Mesenchymal stem cell (in vitro differentiated cells and primary cell): ENCODE measurements at regions not wholly inside any gene's neighbourhood (a gene's known extent, or its start where the extent isn't known, plus 50 kb on each side); places are given as distances from the start of the nearest gene placed in this dataset.

Experiments used
- DNase-seq: peaks from one replicate; pipeline ENCODE4 v3.0.0-alpha.2; 2013
- H2AFZ ChIP-seq: one replicate; pipeline ENCODE4 v1.6.1; 2013; ENCODE audit warnings: low read depth, mild to moderate bottlenecking, control low read depth, inconsistent platforms, low read length, moderate library complexity
- H2AK5ac ChIP-seq: 2 replicates; pipeline ENCODE4 v1.6.1; 2013; ENCODE audit warnings: low read length, moderate library complexity, mild to moderate bottlenecking, inconsistent platforms; ENCODE audit not compliant: severe bottlenecking
- H2BK120ac ChIP-seq: one replicate; pipeline ENCODE4 v1.6.1; 2013; ENCODE audit warnings: low read depth, mild to moderate bottlenecking, inconsistent platforms, low read length, moderate library complexity
- H2BK12ac ChIP-seq, 2 experiments: one replicate each; pipeline ENCODE4 v1.6.1; 2013; ENCODE audit warnings: inconsistent platforms in 2 of 2, low read length in 2 of 2, mild to moderate bottlenecking in 2 of 2, moderate library complexity in 2 of 2, control low read depth in 1 of 2
- H2BK15ac ChIP-seq: one replicate; pipeline ENCODE4 v1.6.1; 2013; ENCODE audit warnings: mild to moderate bottlenecking, low read depth, inconsistent platforms; ENCODE audit not compliant: poor library complexity, severe bottlenecking
- H2BK5ac ChIP-seq: 2 replicates; pipeline ENCODE4 v1.6.1; 2013; ENCODE audit warnings: low read depth, mild to moderate bottlenecking, low read length, control low read depth, inconsistent platforms; ENCODE audit not compliant: poor library complexity, severe bottlenecking
- H3K14ac ChIP-seq, 2 experiments: one replicate each; pipeline ENCODE4 v1.6.1; 2013; ENCODE audit warnings: inconsistent platforms in 2 of 2, low read length in 2 of 2, control low read depth in 1 of 2, mild to moderate bottlenecking in 1 of 2, moderate library complexity in 1 of 2
- H3K18ac ChIP-seq, 2 experiments: one replicate each; pipeline ENCODE4 v1.6.1; 2013; ENCODE audit warnings: inconsistent platforms in 2 of 2, low read length in 2 of 2, control low read depth in 1 of 2, low read depth in 1 of 2, mild to moderate bottlenecking in 1 of 2
- H3K23ac ChIP-seq, 2 experiments: one replicate each; pipeline ENCODE4 v1.6.1; 2013; ENCODE audit warnings: inconsistent platforms in 2 of 2, low read length in 2 of 2, mild to moderate bottlenecking in 2 of 2, moderate library complexity in 2 of 2, control low read depth in 1 of 2
- H3K27ac ChIP-seq: 2 replicates; pipeline ENCODE4 v1.5.1; 2013; ENCODE audit warnings: mild to moderate bottlenecking, moderate library complexity, low read length, control low read depth, inconsistent platforms; ENCODE audit not compliant: poor library complexity, severe bottlenecking
- H3K27me3 ChIP-seq, 2 experiments: 2 replicates each; pipeline versions ENCODE4 v1.6.1 to v1.7.0; 2013; ENCODE audit warnings: low read length in 2 of 2, mild to moderate bottlenecking in 2 of 2, moderate library complexity in 2 of 2, control low read depth in 1 of 2, inconsistent platforms in 1 of 2; ENCODE audit not compliant: control insufficient read depth in 1 of 2, insufficient read depth in 1 of 2
- H3K36me3 ChIP-seq, 2 experiments: 2 replicates each; pipeline versions ENCODE4 v1.6.1 to v1.7.0; 2013; ENCODE audit warnings: low read length in 2 of 2, control low read depth in 1 of 2, inconsistent platforms in 1 of 2, low read depth in 1 of 2, mild to moderate bottlenecking in 1 of 2; ENCODE audit not compliant: insufficient read depth in 2 of 2, control insufficient read depth in 1 of 2
- H3K4ac ChIP-seq, 2 experiments: one replicate each; pipeline ENCODE4 v1.6.1; 2013; ENCODE audit warnings: inconsistent platforms in 2 of 2, low read length in 2 of 2, mild to moderate bottlenecking in 2 of 2, moderate library complexity in 2 of 2, control low read depth in 1 of 2, low read depth in 1 of 2
- H3K4me1 ChIP-seq: 2 replicates; pipeline ENCODE4 v1.6.1; 2013; ENCODE audit warnings: low read depth, low read length, control low read depth; ENCODE audit not compliant: control insufficient read depth, insufficient read depth
- H3K4me2 ChIP-seq: 2 replicates; pipeline ENCODE4 v1.6.1; 2013; ENCODE audit warnings: low read length, mild to moderate bottlenecking, inconsistent platforms; ENCODE audit not compliant: poor library complexity, severe bottlenecking
- H3K4me3 ChIP-seq, 2 experiments: 2 replicates each; pipeline versions ENCODE4 v1.5.1 to v1.7.0; 2013; ENCODE audit warnings: low read length in 2 of 2, mild to moderate bottlenecking in 2 of 2, control low read depth in 1 of 2, low read depth in 1 of 2; ENCODE audit not compliant: insufficient read depth in 1 of 2
- H3K79me1 ChIP-seq: replicated peaks from 2 replicates; pipeline ENCODE4 v1.6.1; 2013; ENCODE audit warnings: mild to moderate bottlenecking, control low read depth, low read length, inconsistent platforms; ENCODE audit not compliant: poor library complexity, severe bottlenecking
- H3K9ac ChIP-seq: 2 replicates; pipeline ENCODE4 v1.7.0; 2013; ENCODE audit warnings: mild to moderate bottlenecking, low read length, moderate library complexity
- H3K9me3 ChIP-seq: 2 replicates; pipeline ENCODE4 v1.7.0; 2013; ENCODE audit warnings: mild to moderate bottlenecking, low read length; ENCODE audit not compliant: control insufficient read depth
- H4K8ac ChIP-seq: one replicate; pipeline ENCODE4 v1.6.1; 2013; ENCODE audit warnings: inconsistent platforms, mild to moderate bottlenecking, low read length, moderate library complexity
- H4K91ac ChIP-seq: one replicate; pipeline ENCODE4 v1.6.1; 2013; ENCODE audit warnings: mild to moderate bottlenecking, low read length, inconsistent platforms
- WGBS: methylation state at CpG from one replicate; pipeline ENCODE4 v1.1.7; 2013; ENCODE audit warnings: mixed read lengths; 5-methylcytosine and 5-hydroxymethylcytosine counted together

GRCh38 chr2:60148716-60149115 is 404.7 kb downstream of the BCL11A start:
- no peaks in the 10 kb centered on the region for H3K9me3 ChIP-seq
- no peak overlapping the region for H4K91ac ChIP-seq
- H3K4me3 ChIP-seq: no peak overlapping the region
- no peak overlapping the region for H2AK5ac ChIP-seq
- H2BK5ac ChIP-seq: no peak overlapping the region
- H3K4ac ChIP-seq: no peak overlapping the region
- DNase-seq: no peak
- H3K18ac ChIP-seq: no peak overlapping the region
- H3K27ac ChIP-seq: no peak overlapping the region
- no peak overlapping the region for H3K14ac ChIP-seq
- no peak overlapping the region for H3K4me2 ChIP-seq
- WGBS: 73% methylated on average over 3 of the region's 4 CpGs
- no peak overlapping the region for H2AFZ ChIP-seq
- no peak overlapping the region for H2BK12ac ChIP-seq
- H3K27me3 ChIP-seq: no peaks in the 10 kb centered on the region
- H3K4me1 ChIP-seq: no peaks in the 10 kb centered on the region
- no peak overlapping the region for H3K23ac ChIP-seq
- no peak overlapping the region for H2BK120ac ChIP-seq
- H3K9ac ChIP-seq: no peak overlapping the region
- no peak overlapping the region for H2BK15ac ChIP-seq
- no peaks in the 10 kb centered on the region for H3K36me3 ChIP-seq
- H3K79me1 ChIP-seq: no peaks in the 10 kb centered on the region
- no peak overlapping the region for H4K8ac ChIP-seq

DNA sequence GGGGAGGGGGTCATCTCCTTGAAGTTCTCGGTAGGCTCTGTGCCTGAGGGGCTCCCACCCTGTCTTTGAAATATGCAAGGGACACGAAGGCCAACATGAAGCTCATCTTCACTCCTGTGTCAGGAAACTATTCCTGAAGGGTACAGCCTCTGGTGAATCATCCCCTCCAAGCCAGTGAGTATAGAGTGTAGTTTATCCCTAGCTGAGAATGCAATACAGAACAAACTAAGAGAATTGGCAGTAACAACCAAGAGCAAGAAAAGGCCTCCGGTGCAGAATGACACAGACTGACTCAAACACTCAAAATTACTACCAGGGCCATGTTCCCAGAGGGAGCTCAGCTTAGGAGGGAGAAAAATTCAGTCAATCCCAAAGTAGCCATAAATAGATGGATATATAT is 413.3 kb downstream of the BCL11A start:
- H3K4me1 ChIP-seq: no peaks in the 10 kb centered on the region
- no peak for DNase-seq
- H2BK15ac ChIP-seq: no peak overlapping the region
- 41% methylated on average over 3 of the region's 3 CpGs for WGBS
- no peak overlapping the region for H3K9ac ChIP-seq
- H3K18ac ChIP-seq: no peak overlapping the region
- no peak overlapping the region for H2BK120ac ChIP-seq
- H3K27me3 ChIP-seq: no peaks in the 10 kb centered on the region
- H3K4me3 ChIP-seq: no peak overlapping the region
- no peak overlapping the region for H2BK5ac ChIP-seq
- no peak overlapping the region for H3K27ac ChIP-seq
- no peak overlapping the region for H3K14ac ChIP-seq
- no peak overlapping the region for H2AFZ ChIP-seq
- H3K4ac ChIP-seq: no peak overlapping the region
- no peaks in the 10 kb centered on the region for H3K36me3 ChIP-seq
- no peak overlapping the region for H2AK5ac ChIP-seq
- H3K9me3 ChIP-seq: peaks cover 9% of the 10 kb centered on the region
- no peak overlapping the region for H4K8ac ChIP-seq
- no peak overlapping the region for H4K91ac ChIP-seq
- no peaks in the 10 kb centered on the region for H3K79me1 ChIP-seq
- H3K4me2 ChIP-seq: no peak overlapping the region
- no peak overlapping the region for H3K23ac ChIP-seq
- no peak overlapping the region for H2BK12ac ChIP-seq

GRCh38 chr2:60136913-60137312 is 416.5 kb downstream of the BCL11A start:
- H3K36me3 ChIP-seq: no peaks in the 10 kb centered on the region
- no peak overlapping the region for H3K4me3 ChIP-seq
- no peak overlapping the region for H3K4me2 ChIP-seq
- H3K9me3 ChIP-seq: peaks cover 9% of the 10 kb centered on the region
- no peak overlapping the region for H2AK5ac ChIP-seq
- no peaks in the 10 kb centered on the region for H3K4me1 ChIP-seq
- H3K27me3 ChIP-seq: no peaks in the 10 kb centered on the region
- no peak overlapping the region for H4K91ac ChIP-seq
- no peak overlapping the region for H2BK5ac ChIP-seq
- DNase-seq: no peak
- H3K79me1 ChIP-seq: no peaks in the 10 kb centered on the region
- no peak overlapping the region for H2AFZ ChIP-seq
- H3K9ac ChIP-seq: no peak overlapping the region
- H2BK120ac ChIP-seq: no peak overlapping the region
- H3K27ac ChIP-seq: no peak overlapping the region
- WGBS: 58% methylated on average over 2 of the region's 2 CpGs
- H2BK15ac ChIP-seq: no peak overlapping the region
- H4K8ac ChIP-seq: no peak overlapping the region
- no peak overlapping the region for H3K18ac ChIP-seq
- no peak overlapping the region for H3K23ac ChIP-seq
- no peak overlapping the region for H2BK12ac ChIP-seq
- H3K14ac ChIP-seq: no peak overlapping the region
- H3K4ac ChIP-seq: no peak overlapping the region

DNA sequence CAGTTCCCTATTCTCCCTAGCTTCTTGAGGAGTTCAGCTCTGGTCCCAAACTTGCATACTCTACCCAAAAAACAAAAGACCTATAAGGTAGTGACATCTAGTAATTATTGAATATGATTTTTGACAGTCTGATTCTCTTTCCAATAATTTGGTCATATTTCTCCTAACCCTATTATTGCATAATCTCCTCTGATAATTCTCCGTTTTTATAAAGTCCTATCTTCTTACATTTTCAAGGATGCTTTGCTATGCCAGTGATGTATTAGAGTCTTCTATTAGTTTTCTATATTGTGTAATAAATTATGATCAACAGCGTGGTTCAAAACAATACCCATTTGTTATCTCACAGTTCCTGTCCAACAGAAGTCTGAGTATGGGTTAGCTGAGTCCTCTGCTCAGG is 426.3 kb downstream of the BCL11A start:
- Histone ChIP-seq H2AK5ac (no peak overlapping the region), H2AFZ (no peak overlapping the region), H2BK12ac (no peak overlapping the region), H3K14ac (no peak overlapping the region), H3K9ac (no peak overlapping the region), H3K4ac (no peak overlapping the region), H4K91ac (no peak overlapping the region), H3K27ac (no peak overlapping the region), H3K4me2 (no peak overlapping the region), H3K36me3 (no peaks in the 10 kb centered on the region), H2BK120ac (no peak overlapping the region), H3K18ac (no peak overlapping the region), H3K23ac (no peak overlapping the region), H3K4me3 (no peak overlapping the region), H2BK15ac (no peak overlapping the region), H3K27me3 (no peaks in the 10 kb centered on the region), H2BK5ac (no peak overlapping the region), H3K9me3 (no peaks in the 10 kb centered on the region), H3K79me1 (no peaks in the 10 kb centered on the region), H4K8ac (no peak overlapping the region), H3K4me1 (no peaks in the 10 kb centered on the region)
- WGBS: 76% methylated on average over 1 of the region's 2 CpGs
- no peak for DNase-seq
